Nephron progenitor cell (in vitro differentiated cells): ENCODE measurements at regions not wholly inside any gene's neighbourhood (a gene's known extent, or its start where the extent isn't known, plus 50 kb on each side); places are given as distances from the start of the nearest gene placed in this dataset.
A peak's percentile ranks its signal among the peaks of the same experiment; 100 is the strongest.

Experiments
- DNase-seq: peaks from one replicate; pipeline ENCODE4 v3.0.0; 2021
- H3K27ac Mint-ChIP-seq: 2 replicates; pipeline ENCODE4 v1.8.0; 2021; ENCODE audit warnings: mild to moderate bottlenecking, moderate library complexity, mixed read lengths
- H3K27me3 Mint-ChIP-seq: 2 replicates; pipeline ENCODE4 v1.8.0; 2021; ENCODE audit warnings: mild to moderate bottlenecking, low read depth, mixed read lengths; ENCODE audit not compliant: poor library complexity
- H3K36me3 Mint-ChIP-seq: 2 replicates; pipeline ENCODE4 v1.8.0; 2021; ENCODE audit warnings: low read depth, mixed read lengths
- H3K4me1 Mint-ChIP-seq: 2 replicates; pipeline ENCODE4 v1.8.0; 2021; ENCODE audit warnings: mixed read lengths
- H3K4me3 Mint-ChIP-seq: 2 replicates; pipeline ENCODE4 v1.8.0; 2021; ENCODE audit warnings: mild to moderate bottlenecking, moderate library complexity, mixed read lengths
- H3K9me3 Mint-ChIP-seq: 2 replicates; pipeline ENCODE4 v1.8.0; 2021; ENCODE audit warnings: mild to moderate bottlenecking, moderate library complexity, mixed read lengths
- CTCF ChIP-seq: fragments of 200-600 bp; sonication (generic); IDR thresholded peaks from 2 replicates; pipeline ENCODE4 v1.5.0; 2021; ENCODE audit warnings: antibody characterized with exemption

- TF ChIP-seq CTCF: no peak
- H3K4me1 Mint-ChIP-seq: no peaks in the 10 kb centered on the region
- no peak for DNase-seq
These were observed 329.8 kb upstream of the PSMD7 start for GRCh38 chr16:73966851-73967250.

GRCh38 chr16:73965591-73965990 is 331.0 kb upstream of the PSMD7 start:
- Mint-ChIP-seq H3K36me3 (peaks cover 5% of the 10 kb centered on the region), H3K4me3 (no peak overlapping the region), H3K9me3 (peaks cover 22% of the 10 kb centered on the region), H3K27me3 (no peaks in the 10 kb centered on the region), H3K4me1 (no peaks in the 10 kb centered on the region), H3K27ac (no peak overlapping the region)
- no peak for TF ChIP-seq CTCF
- DNase-seq: no peak

More at GRCh38 chr16:73966851-73967250, 329.8 kb upstream of the PSMD7 start:
- H3K9me3 Mint-ChIP-seq: peaks cover 13% of the 10 kb centered on the region
- no peaks in the 10 kb centered on the region for H3K36me3 Mint-ChIP-seq
- no peak overlapping the region for H3K27ac Mint-ChIP-seq
- no peak overlapping the region for H3K4me3 Mint-ChIP-seq
- no peaks in the 10 kb centered on the region for H3K27me3 Mint-ChIP-seq

- Mint-ChIP-seq H3K27me3 (peaks cover 9% of the 10 kb centered on the region), H3K9me3 (peaks cover 12% of the 10 kb centered on the region), H3K4me1 (peaks cover 2% of the 10 kb centered on the region), H3K27ac (no peak overlapping the region), H3K4me3 (no peak overlapping the region), H3K36me3 (peaks cover 5% of the 10 kb centered on the region)
- DNase-seq: peak; percentile 74
- TF ChIP-seq CTCF: peak; percentile 95
These were observed 339.8 kb upstream of the PSMD7 start for GRCh38 chr16:73956587-73957494.

GRCh38 chr16:73955702-73956101 is 340.9 kb upstream of the PSMD7 start:
- Mint-ChIP-seq H3K27ac (no peak overlapping the region), H3K4me1 (peaks cover 7% of the 10 kb centered on the region), H3K27me3 (peaks cover 12% of the 10 kb centered on the region), H3K36me3 (peaks cover 1% of the 10 kb centered on the region), H3K4me3 (no peak overlapping the region), H3K9me3 (peaks cover 5% of the 10 kb centered on the region)
- TF ChIP-seq CTCF: no peak
- DNase-seq: no peak

- DNase-seq: no peak
- Mint-ChIP-seq H3K27ac (no peak overlapping the region), H3K4me1 (peaks cover 7% of the 10 kb centered on the region), H3K36me3 (no peaks in the 10 kb centered on the region), H3K27me3 (peaks cover 12% of the 10 kb centered on the region), H3K9me3 (peaks cover under 1% of the 10 kb centered on the region), H3K4me3 (no peak overlapping the region)
- no peak for TF ChIP-seq CTCF
These were observed 341.4 kb upstream of the PSMD7 start for GRCh38 chr16:73955255-73955654.

- Mint-ChIP-seq H3K9me3 (no peaks in the 10 kb centered on the region), H3K4me3 (no peak overlapping the region), H3K4me1 (peaks cover 7% of the 10 kb centered on the region), H3K36me3 (no peaks in the 10 kb centered on the region), H3K27me3 (peaks cover 12% of the 10 kb centered on the region), H3K27ac (peak overlapping the region; percentile 68)
- DNase-seq: no peak
- TF ChIP-seq CTCF: no peak
These were observed 345.1 kb upstream of the PSMD7 start for GRCh38 chr16:73951481-73951880.
